ENCODE measurements at regions not wholly inside any gene's neighbourhood (a gene's known extent, or its start where the extent isn't known, plus 50 kb on each side); places are given as distances from the start of the nearest gene placed in this dataset.

DNA sequence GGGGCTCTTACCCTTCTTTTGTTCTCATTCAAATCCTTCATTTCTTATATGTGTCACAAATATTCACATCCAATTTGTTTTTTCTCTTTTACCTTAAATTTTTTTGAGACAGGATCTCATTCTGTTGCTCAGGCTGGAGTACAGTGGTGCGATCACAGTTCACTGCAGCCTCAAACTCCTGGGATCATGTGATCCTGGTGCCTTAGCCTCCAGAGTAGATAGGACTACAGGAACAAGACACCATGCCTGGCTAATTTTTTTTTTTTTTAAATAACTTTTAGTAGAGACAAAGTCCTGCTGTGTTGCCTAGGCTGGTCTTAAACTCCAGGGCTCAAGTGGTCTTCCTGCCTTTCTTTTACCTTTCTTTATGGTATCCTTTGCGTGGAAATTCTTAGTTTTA, 66.5 kb downstream of the POLR2M start:
- no peaks in the 10 kb centered on the region for H3K27me3 ChIP-seq (replicated peaks in 1 of 4; ENCODE audit: control extremely low read depth in 1 of 4, control insufficient read depth in 3 of 4, insufficient read depth in 4 of 4, low read length in 3 of 4)

GRCh38 chr15:57777003-57777402, 70.5 kb downstream of the POLR2M start:
- DNase-seq: no peak
- H3K4me2 ChIP-seq (replicated peaks; ENCODE audit: low read depth, low read length, poor library complexity, severe bottlenecking): no peak overlapping the region
- CTCF ChIA-PET: no interaction called here
- H3K27me3 ChIP-seq (replicated peaks in 1 of 4; ENCODE audit: control extremely low read depth in 1 of 4, control insufficient read depth in 3 of 4, insufficient read depth in 4 of 4, low read length in 3 of 4): no peaks in the 10 kb centered on the region
- 80% methylated on average over 3 of the region's 4 CpGs for WGBS (ENCODE audit: insufficient coverage)
- H3K4me3 ChIP-seq (ENCODE audit: control extremely low read depth in 1 of 5, extremely low read depth in 1 of 5, insufficient read depth in 1 of 5, low read depth in 2 of 5, low read length in 4 of 5): no peak overlapping the region
- no peak for ATAC-seq (ENCODE audit: low read depth)
- POLR2A ChIA-PET: no interaction called here
- Mint-ChIP-seq H3K9me3 (ENCODE audit: insufficient read depth) (no peaks in the 10 kb centered on the region), H3K27me3 (peaks cover 7% of the 10 kb centered on the region), H3K4me3 (no peak overlapping the region), H3K4me1 (no peaks in the 10 kb centered on the region), H3K27ac (no peak overlapping the region)
- H3K36me3 ChIP-seq (replicated peaks in 1 of 2; ENCODE audit: control extremely low read depth in 1 of 2, control insufficient read depth in 1 of 2, extremely low read depth in 1 of 2, insufficient read depth in 2 of 2, low read length in 1 of 2): no peaks in the 10 kb centered on the region
- H3K4me1 ChIP-seq (ENCODE audit: control insufficient read depth in 2 of 2, insufficient read depth in 2 of 2, low read length in 2 of 2): no peaks in the 10 kb centered on the region
- no peak for TF ChIP-seq EZH2 (IDR thresholded peaks at IDR 0.05; ENCODE audit: borderline replicate concordance, insufficient read depth, low read depth, low read length, poor library complexity, severe bottlenecking)
- TF ChIP-seq, protein P1, sequence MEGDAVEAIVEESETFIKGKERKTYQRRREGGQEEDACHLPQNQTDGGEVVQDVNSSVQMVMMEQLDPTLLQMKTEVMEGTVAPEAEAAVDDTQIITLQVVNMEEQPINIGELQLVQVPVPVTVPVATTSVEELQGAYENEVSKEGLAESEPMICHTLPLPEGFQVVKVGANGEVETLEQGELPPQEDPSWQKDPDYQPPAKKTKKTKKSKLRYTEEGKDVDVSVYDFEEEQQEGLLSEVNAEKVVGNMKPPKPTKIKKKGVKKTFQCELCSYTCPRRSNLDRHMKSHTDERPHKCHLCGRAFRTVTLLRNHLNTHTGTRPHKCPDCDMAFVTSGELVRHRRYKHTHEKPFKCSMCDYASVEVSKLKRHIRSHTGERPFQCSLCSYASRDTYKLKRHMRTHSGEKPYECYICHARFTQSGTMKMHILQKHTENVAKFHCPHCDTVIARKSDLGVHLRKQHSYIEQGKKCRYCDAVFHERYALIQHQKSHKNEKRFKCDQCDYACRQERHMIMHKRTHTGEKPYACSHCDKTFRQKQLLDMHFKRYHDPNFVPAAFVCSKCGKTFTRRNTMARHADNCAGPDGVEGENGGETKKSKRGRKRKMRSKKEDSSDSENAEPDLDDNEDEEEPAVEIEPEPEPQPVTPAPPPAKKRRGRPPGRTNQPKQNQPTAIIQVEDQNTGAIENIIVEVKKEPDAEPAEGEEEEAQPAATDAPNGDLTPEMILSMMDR (IDR thresholded peaks at IDR 0.05): no peak
- no peak overlapping the region for H3K27ac ChIP-seq (ENCODE audit: low read length in 2 of 2)
- no peaks in the 10 kb centered on the region for H3K9me3 ChIP-seq (ENCODE audit: control extremely low read depth in 1 of 3, control insufficient read depth in 2 of 3, insufficient read depth in 1 of 3, low read length in 2 of 3)
- H4K20me1 ChIP-seq (ENCODE audit: control insufficient read depth, insufficient read depth, low read length, poor library complexity, severe bottlenecking): no peaks in the 10 kb centered on the region
- intact Hi-C loops (cut with micrococcal nuclease): no loop called here
- H2AFZ ChIP-seq (ENCODE audit: insufficient read depth, low read depth, low read length, poor library complexity, severe bottlenecking): no peak overlapping the region
- no peaks in the 10 kb centered on the region for H3K79me2 ChIP-seq (ENCODE audit: control insufficient read depth, insufficient read depth, low read length)
- no peak overlapping the region for H3K9ac ChIP-seq (ENCODE audit: low read length)

More for the DNA sequence above, 66.5 kb downstream of the POLR2M start:
- Mint-ChIP-seq H3K4me1 (no peaks in the 10 kb centered on the region), H3K27ac (no peak overlapping the region), H3K27me3 (no peaks in the 10 kb centered on the region), H3K4me3 (no peak overlapping the region), H3K9me3 (ENCODE audit: insufficient read depth) (no peaks in the 10 kb centered on the region)
- Histone ChIP-seq H4K20me1 (ENCODE audit: control insufficient read depth, insufficient read depth, low read length, poor library complexity, severe bottlenecking) (no peaks in the 10 kb centered on the region), H3K4me2 (replicated peaks; ENCODE audit: low read depth, low read length, poor library complexity, severe bottlenecking) (no peak overlapping the region), H2AFZ (ENCODE audit: insufficient read depth, low read depth, low read length, poor library complexity, severe bottlenecking) (no peak overlapping the region), H3K9ac (ENCODE audit: low read length) (no peak overlapping the region), H3K9me3 (ENCODE audit: control extremely low read depth in 1 of 3, control insufficient read depth in 2 of 3, insufficient read depth in 1 of 3, low read length in 2 of 3) (no peaks in the 10 kb centered on the region), H3K27ac (ENCODE audit: low read length in 2 of 2) (no peak overlapping the region), H3K79me2 (ENCODE audit: control insufficient read depth, insufficient read depth, low read length) (no peaks in the 10 kb centered on the region), H3K4me3 (ENCODE audit: control extremely low read depth in 1 of 5, extremely low read depth in 1 of 5, insufficient read depth in 1 of 5, low read depth in 2 of 5, low read length in 4 of 5) (no peak overlapping the region), H3K4me1 (ENCODE audit: control insufficient read depth in 2 of 2, insufficient read depth in 2 of 2, low read length in 2 of 2) (no peaks in the 10 kb centered on the region), H3K36me3 (replicated peaks in 1 of 2; ENCODE audit: control extremely low read depth in 1 of 2, control insufficient read depth in 1 of 2, extremely low read depth in 1 of 2, insufficient read depth in 2 of 2, low read length in 1 of 2) (no peaks in the 10 kb centered on the region)
- intact Hi-C loops (cut with micrococcal nuclease): no loop called here
- ChIA-PET CTCF (no interaction called here), POLR2A (no interaction called here)
- TF ChIP-seq, protein P1 (IDR thresholded peaks at IDR 0.05): no peak
- TF ChIP-seq EZH2 (IDR thresholded peaks at IDR 0.05; ENCODE audit: borderline replicate concordance, insufficient read depth, low read depth, low read length, poor library complexity, severe bottlenecking): no peak
- 100% methylated on average over 1 of the region's 2 CpGs for WGBS (ENCODE audit: insufficient coverage)
- no peak for DNase-seq
- no peak for ATAC-seq (ENCODE audit: low read depth)
